GM12865 (cell line): ENCODE measurements at regions not wholly inside any gene's neighbourhood (a gene's known extent, or its start where the extent isn't known, plus 50 kb on each side); places are given as distances from the start of the nearest gene placed in this dataset.

Experiments
- DNase-seq: peaks from one replicate; pipeline ENCODE4 v3.0.0; 2010; ENCODE audit warnings: low read depth
- H3K4me3 ChIP-seq: 2 replicates; pipeline ENCODE4 v1.5.1; 2011; ENCODE audit warnings: mild to moderate bottlenecking, low read depth, low read length, control low read depth
- TF ChIP-seq, protein P1 (sequence below): IDR thresholded peaks from 2 replicates; pipeline ENCODE4 v1.5.1; 2011; ENCODE audit warnings: low read length, control low read depth, low read depth, inconsistent platforms; ENCODE audit not compliant: insufficient read depth; ENCODE audit errors: missing control alignments

DNA sequence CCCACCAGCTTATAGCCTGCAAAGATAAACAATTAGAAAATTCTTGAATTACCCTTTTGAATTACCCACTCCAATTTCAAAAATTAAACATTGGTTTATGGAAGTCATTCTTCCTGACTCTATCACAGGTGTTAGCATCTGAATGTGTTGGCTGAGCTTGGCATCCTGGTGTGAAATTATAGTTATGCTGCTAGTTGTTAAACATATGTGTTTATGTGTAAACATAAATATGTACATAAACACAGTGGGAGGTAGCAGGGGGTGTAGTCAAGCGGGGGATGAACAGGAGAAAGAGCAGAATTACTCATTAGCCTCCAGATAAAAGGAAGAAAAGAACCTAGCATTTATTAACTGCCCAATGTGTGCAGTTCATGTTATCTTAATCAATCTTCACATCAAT, 530.2 kb downstream of the MCTP2 start:
- TF ChIP-seq, protein P1, sequence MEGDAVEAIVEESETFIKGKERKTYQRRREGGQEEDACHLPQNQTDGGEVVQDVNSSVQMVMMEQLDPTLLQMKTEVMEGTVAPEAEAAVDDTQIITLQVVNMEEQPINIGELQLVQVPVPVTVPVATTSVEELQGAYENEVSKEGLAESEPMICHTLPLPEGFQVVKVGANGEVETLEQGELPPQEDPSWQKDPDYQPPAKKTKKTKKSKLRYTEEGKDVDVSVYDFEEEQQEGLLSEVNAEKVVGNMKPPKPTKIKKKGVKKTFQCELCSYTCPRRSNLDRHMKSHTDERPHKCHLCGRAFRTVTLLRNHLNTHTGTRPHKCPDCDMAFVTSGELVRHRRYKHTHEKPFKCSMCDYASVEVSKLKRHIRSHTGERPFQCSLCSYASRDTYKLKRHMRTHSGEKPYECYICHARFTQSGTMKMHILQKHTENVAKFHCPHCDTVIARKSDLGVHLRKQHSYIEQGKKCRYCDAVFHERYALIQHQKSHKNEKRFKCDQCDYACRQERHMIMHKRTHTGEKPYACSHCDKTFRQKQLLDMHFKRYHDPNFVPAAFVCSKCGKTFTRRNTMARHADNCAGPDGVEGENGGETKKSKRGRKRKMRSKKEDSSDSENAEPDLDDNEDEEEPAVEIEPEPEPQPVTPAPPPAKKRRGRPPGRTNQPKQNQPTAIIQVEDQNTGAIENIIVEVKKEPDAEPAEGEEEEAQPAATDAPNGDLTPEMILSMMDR = no peak
- no peak overlapping the region for H3K4me3 ChIP-seq
- no peak for DNase-seq

DNA sequence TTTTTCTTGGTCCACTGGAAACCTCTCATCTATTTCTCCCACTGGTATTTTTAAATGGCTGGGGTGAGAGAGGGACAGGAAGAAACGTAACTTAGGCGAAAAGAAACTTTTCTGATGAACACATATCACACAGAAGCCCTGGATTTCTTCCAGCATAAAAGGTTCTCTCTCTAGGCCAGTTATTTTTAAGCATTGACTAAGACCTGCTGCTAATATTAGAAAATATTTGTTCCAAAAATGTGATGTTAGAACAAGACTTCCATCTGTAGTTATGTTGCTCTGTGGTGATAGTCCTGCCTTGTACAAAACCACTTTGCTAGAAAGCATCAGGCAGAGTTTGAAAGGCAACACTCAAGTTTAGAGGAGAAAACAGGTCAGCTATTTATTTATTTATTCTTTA, 537.7 kb downstream of the MCTP2 start:
- no peak overlapping the region for H3K4me3 ChIP-seq
- DNase-seq = no peak
- TF ChIP-seq, protein P1 = no peak

DNA sequence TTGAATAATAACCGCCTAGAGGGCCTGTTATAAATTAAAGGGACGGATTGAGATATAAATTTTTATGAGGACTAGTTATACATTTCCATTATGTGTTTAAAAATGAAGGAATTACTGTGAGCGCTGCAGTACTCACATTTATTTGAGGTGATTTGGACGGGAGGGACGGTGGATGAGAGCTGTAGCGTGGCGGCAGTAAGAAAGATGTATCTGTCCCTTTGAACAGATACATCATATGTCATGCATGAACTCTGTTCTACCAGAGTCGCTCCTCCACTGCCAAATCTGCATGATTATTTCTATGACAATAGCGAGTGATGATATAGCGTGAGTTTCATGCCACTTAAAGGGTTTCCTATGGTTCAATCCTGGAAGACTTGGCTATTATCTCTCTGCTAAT, 538.8 kb downstream of the MCTP2 start:
- no peak for DNase-seq
- TF ChIP-seq, protein P1 = no peak
- H3K4me3 ChIP-seq = no peak overlapping the region

DNA sequence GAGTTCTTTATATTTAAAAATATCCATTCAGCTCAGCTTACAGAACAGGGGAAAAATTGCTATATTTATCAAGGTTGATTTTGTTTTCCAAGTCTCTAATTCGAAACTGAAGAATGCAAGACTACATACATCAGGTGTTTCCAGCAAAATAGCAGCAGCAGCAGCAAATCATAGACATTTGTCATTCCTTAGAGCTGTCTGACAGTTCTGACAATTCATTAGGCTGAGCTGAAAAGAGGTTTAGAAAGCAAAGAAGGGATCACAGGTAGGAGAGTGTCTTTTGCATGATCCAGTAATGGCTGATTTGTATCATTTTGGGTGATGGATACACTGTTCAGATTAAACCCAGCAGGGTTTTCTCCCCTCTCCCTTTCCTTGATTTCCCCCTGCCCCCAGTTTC, 545.7 kb downstream of the MCTP2 start:
- DNase-seq = no peak
- H3K4me3 ChIP-seq = no peak overlapping the region
- TF ChIP-seq, protein P1 = no peak

DNA sequence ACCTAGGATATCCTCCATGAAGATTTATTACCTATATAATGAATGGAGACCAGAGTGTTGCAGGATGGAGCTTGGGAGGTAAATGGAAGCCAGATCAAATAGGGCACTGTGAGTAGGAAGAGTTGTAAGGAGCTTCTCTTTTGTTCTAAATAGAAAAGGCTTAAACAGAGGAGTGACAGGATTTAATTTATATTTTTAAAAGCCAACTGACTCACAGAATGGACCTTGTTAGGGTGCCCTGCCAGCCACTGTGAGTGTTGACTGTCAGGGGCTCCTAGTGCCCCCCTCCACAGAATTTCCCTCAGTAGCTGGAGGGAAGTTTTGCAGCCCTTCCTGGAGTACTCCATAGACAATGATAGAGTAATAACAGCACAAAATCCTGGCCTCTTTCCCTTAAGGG, 547.5 kb downstream of the MCTP2 start:
- TF ChIP-seq, protein P1 = no peak
- no peak for DNase-seq
- no peak overlapping the region for H3K4me3 ChIP-seq

DNA sequence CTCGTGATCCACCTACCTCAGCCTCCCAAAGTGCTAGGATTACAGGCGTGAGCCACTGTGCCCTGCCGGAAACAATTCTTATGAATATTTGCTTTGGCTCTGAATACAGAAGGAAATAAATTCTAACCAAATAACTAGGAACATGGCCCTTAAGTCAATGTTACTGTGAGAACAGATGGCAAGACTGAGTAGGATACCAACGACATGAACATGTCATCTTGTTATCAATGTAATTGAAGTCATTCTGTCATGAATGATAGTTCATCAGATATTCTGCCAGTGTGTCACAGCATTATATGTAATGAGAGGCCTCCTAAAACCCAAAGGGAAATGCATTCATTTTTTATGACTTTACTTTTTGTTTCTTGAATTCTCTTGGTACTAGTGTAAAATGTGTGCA, 548.8 kb downstream of the MCTP2 start:
- no peak for DNase-seq
- H3K4me3 ChIP-seq = no peak overlapping the region
- TF ChIP-seq, protein P1 = no peak

DNA sequence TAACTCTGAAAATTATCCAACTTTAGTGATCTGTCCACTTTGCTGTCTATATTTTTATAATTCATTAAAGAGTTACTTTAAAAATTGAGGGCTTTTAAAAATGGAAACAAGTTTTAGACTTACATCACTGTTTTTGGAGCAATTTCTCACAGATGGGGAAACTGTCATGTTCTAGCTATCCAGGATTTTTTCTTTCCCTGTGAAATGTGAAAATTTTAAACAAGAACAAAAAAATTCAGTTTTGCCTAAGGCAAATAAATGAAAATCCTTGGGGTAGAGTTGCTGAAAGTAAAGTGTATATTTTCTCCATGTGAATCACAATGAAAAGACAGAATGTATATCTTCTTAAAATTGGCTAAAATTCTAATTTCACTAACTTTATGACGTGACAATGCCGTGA, 553.7 kb downstream of the MCTP2 start:
- TF ChIP-seq, protein P1 = no peak
- no peak overlapping the region for H3K4me3 ChIP-seq
- no peak for DNase-seq
